ENCODE measurements at regions not wholly inside any gene's neighbourhood (a gene's known extent, or its start where the extent isn't known, plus 50 kb on each side); places are given as distances from the start of the nearest gene placed in this dataset.
"Not testable (repeated sequence)": the region's sequence is repeated elsewhere in the genome, so short reads cannot be mapped to it uniquely, and the experiment has no call there.

GRCh38 chr11:16577490-16577889, 161.0 kb upstream of the C11orf58 start:
- no peak overlapping the region for H3K4me3 ChIP-seq (IDR thresholded peaks at IDR 0.05; ENCODE audit: insufficient read depth, low read depth, low read length)
- H3K27ac ChIP-seq = no peak overlapping the region
- H3K79me2 ChIP-seq (ENCODE audit: insufficient read depth, low read depth) = no peaks in the 10 kb centered on the region
- H3K4me2 ChIP-seq = no peak overlapping the region
- no peak for TF ChIP-seq CTCF (conservative IDR thresholded peaks at IDR 0.05; ENCODE audit: low read depth, low read length)
- H4K20me1 ChIP-seq (ENCODE audit: insufficient read depth) = no peaks in the 10 kb centered on the region
- H2AFZ ChIP-seq (ENCODE audit: low read depth) = no peak overlapping the region
- H3K4me1 ChIP-seq (ENCODE audit: low read depth, poor library complexity, severe bottlenecking) = no peaks in the 10 kb centered on the region
- no peaks in the 10 kb centered on the region for H3K27me3 ChIP-seq (ENCODE audit: insufficient read depth, low read depth)
- no peak overlapping the region for H3K9ac ChIP-seq
- H3K36me3 ChIP-seq (ENCODE audit: insufficient read depth) = no peaks in the 10 kb centered on the region

- not testable (repeated sequence) for H3K9ac ChIP-seq; H3K79me2 ChIP-seq (ENCODE audit: insufficient read depth, low read depth); H3K4me1 ChIP-seq (ENCODE audit: low read depth, poor library complexity, severe bottlenecking)
Observed at GRCh38 chr11:16574889-16575288, 163.6 kb upstream of the C11orf58 start.

GRCh38 chr11:16572945-16573344, 165.5 kb upstream of the C11orf58 start:
- H3K9ac ChIP-seq = no peak overlapping the region
- no peaks in the 10 kb centered on the region for H3K36me3 ChIP-seq (ENCODE audit: insufficient read depth)
- H4K20me1 ChIP-seq (ENCODE audit: insufficient read depth) = no peaks in the 10 kb centered on the region
- no peak for TF ChIP-seq CTCF (conservative IDR thresholded peaks at IDR 0.05; ENCODE audit: low read depth, low read length)
- no peaks in the 10 kb centered on the region for H3K79me2 ChIP-seq (ENCODE audit: insufficient read depth, low read depth)
- H2AFZ ChIP-seq (ENCODE audit: low read depth) = no peak overlapping the region
- no peak overlapping the region for H3K4me2 ChIP-seq
- H3K27ac ChIP-seq = no peak overlapping the region
- H3K4me3 ChIP-seq (IDR thresholded peaks at IDR 0.05; ENCODE audit: insufficient read depth, low read depth, low read length) = no peak overlapping the region
- no peaks in the 10 kb centered on the region for H3K4me1 ChIP-seq (ENCODE audit: low read depth, poor library complexity, severe bottlenecking)
- no peaks in the 10 kb centered on the region for H3K27me3 ChIP-seq (ENCODE audit: insufficient read depth, low read depth)

More at GRCh38 chr11:16574889-16575288, 163.6 kb upstream of the C11orf58 start:
- H3K4me2 ChIP-seq; H3K4me3 ChIP-seq (IDR thresholded peaks at IDR 0.05; ENCODE audit: insufficient read depth, low read depth, low read length); H3K36me3 ChIP-seq (ENCODE audit: insufficient read depth); H3K27me3 ChIP-seq (ENCODE audit: insufficient read depth, low read depth); H3K27ac ChIP-seq; H4K20me1 ChIP-seq (ENCODE audit: insufficient read depth); H2AFZ ChIP-seq (ENCODE audit: low read depth): not testable (repeated sequence)

GRCh38 chr11:16561150-16561549, 177.3 kb upstream of the C11orf58 start:
- Histone ChIP-seq H3K4me1 (ENCODE audit: low read depth, poor library complexity, severe bottlenecking) (no peaks in the 10 kb centered on the region), H3K36me3 (ENCODE audit: insufficient read depth) (no peaks in the 10 kb centered on the region), H3K4me3 (IDR thresholded peaks at IDR 0.05; ENCODE audit: insufficient read depth, low read depth, low read length) (no peak overlapping the region), H3K27ac (no peak overlapping the region), H3K79me2 (ENCODE audit: insufficient read depth, low read depth) (no peaks in the 10 kb centered on the region), H4K20me1 (ENCODE audit: insufficient read depth) (no peaks in the 10 kb centered on the region), H3K27me3 (ENCODE audit: insufficient read depth, low read depth) (no peaks in the 10 kb centered on the region), H3K4me2 (no peak overlapping the region), H3K9ac (no peak overlapping the region), H2AFZ (ENCODE audit: low read depth) (no peak overlapping the region)
- TF ChIP-seq CTCF (conservative IDR thresholded peaks at IDR 0.05; ENCODE audit: low read depth, low read length) = no peak

- no peaks in the 10 kb centered on the region for H3K4me1 ChIP-seq (ENCODE audit: low read depth, poor library complexity, severe bottlenecking)
- no peaks in the 10 kb centered on the region for H3K36me3 ChIP-seq (ENCODE audit: insufficient read depth)
- no peak for TF ChIP-seq CTCF (conservative IDR thresholded peaks at IDR 0.05; ENCODE audit: low read depth, low read length)
Observed at GRCh38 chr11:16558494-16558893, 180.0 kb upstream of the C11orf58 start.

More at GRCh38 chr11:16558494-16558893, 180.0 kb upstream of the C11orf58 start:
- Histone ChIP-seq H2AFZ (ENCODE audit: low read depth) (no peak overlapping the region), H3K79me2 (ENCODE audit: insufficient read depth, low read depth) (no peaks in the 10 kb centered on the region), H3K4me2 (no peak overlapping the region), H3K4me3 (IDR thresholded peaks at IDR 0.05; ENCODE audit: insufficient read depth, low read depth, low read length) (no peak overlapping the region), H3K27ac (no peak overlapping the region), H3K27me3 (ENCODE audit: insufficient read depth, low read depth) (no peaks in the 10 kb centered on the region), H3K9ac (no peak overlapping the region), H4K20me1 (ENCODE audit: insufficient read depth) (no peaks in the 10 kb centered on the region)

Measured in KMS-11 (cell line).